ENCODE measurements at regions not wholly inside any gene's neighbourhood (a gene's known extent, or its start where the extent isn't known, plus 50 kb on each side); places are given as distances from the start of the nearest gene placed in this dataset.

DNA sequence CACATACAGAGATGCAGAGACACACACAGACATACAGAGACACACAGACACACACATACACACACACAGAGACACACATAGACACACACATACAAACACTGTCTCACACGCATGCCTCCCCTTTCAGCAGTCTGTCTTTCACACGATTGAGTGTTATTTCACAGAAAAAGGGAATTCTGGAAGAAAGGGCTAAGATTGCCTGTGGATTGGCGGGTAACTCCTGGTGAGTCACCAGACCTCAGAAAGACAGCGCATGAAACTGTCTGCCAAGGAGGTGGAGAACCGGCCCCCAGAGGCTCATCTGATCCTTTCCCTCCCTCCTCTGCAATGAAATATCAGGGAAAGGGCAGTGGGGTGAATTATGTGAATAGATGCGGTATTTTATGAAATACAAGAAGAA is 127.2 kb upstream of the GSC start:
- no peaks in the 10 kb centered on the region for H3K36me3 ChIP-seq (ENCODE audit: control insufficient read depth in 1 of 2, insufficient read depth in 2 of 2, low read length in 1 of 2)
- DNase-seq (no peak), ATAC-seq (ENCODE audit: low FRiP score) (no peak)
- H3K4me3 ChIP-seq (ENCODE audit: low read length in 2 of 2): no peak overlapping the region
- H3K9me3 ChIP-seq (ENCODE audit: control insufficient read depth, low read length): no peaks in the 10 kb centered on the region
- H3K4me1 ChIP-seq (ENCODE audit: control insufficient read depth in 1 of 2, insufficient read depth in 2 of 2, low read length in 2 of 2): no peaks in the 10 kb centered on the region
- H3K27ac ChIP-seq (ENCODE audit: low read depth in 1 of 2, low read length in 2 of 2): no peak overlapping the region
- intact Hi-C loops (cut with DNase I): no loop called here
- no peaks in the 10 kb centered on the region for H3K27me3 ChIP-seq (ENCODE audit: control insufficient read depth in 1 of 2, insufficient read depth in 2 of 2, low read length in 1 of 2)
- 22 to 35% methylated on average over 6 of the region's 6 CpGs for WGBS, 2 donors

DNA sequence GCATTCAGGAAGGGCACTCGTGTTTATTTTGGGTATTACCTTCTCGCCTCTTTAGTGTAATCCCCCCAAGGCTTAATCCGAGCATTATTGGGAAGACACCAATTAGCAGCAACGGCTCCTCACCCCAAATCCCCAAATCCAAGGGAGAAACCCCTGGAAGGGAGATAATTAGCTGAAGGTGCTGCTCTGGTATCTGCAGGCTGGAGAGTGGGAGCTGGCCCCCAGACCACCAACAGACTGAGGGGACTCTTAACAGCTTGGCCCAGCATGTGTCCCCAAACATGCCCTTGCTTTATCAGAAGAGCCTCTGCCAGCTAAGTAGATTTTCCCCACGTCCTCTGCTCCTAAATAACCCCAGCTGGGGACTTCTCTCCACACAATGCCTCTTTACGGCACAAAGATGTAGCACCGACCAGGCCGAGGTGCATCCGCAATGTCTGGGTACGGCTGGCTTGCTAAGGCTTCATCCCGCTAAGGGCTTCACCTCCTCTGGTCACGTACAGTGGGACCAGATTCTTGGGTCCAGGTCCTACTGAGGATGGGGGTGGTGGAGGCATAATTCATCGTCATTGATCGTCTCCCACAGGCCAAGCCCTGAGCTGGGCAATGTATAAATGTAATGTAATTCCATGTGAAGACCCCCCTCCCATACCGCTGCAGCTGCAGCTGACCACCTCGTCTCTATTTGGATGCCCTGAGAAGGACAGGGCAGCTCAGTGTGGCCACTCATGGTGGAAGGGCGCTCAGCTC is 123.7 kb upstream of the GSC start:
- Histone ChIP-seq H3K4me1 (ENCODE audit: control insufficient read depth in 1 of 2, insufficient read depth in 2 of 2, low read length in 2 of 2) (no peaks in the 10 kb centered on the region), H3K9me3 (ENCODE audit: control insufficient read depth, low read length) (no peaks in the 10 kb centered on the region), H3K27me3 (ENCODE audit: control insufficient read depth in 1 of 2, insufficient read depth in 2 of 2, low read length in 1 of 2) (no peaks in the 10 kb centered on the region), H3K27ac (ENCODE audit: low read depth in 1 of 2, low read length in 2 of 2) (no peak overlapping the region), H3K4me3 (ENCODE audit: low read length in 2 of 2) (no peak overlapping the region), H3K36me3 (ENCODE audit: control insufficient read depth in 1 of 2, insufficient read depth in 2 of 2, low read length in 1 of 2) (no peaks in the 10 kb centered on the region)
- 82 to 92% methylated on average over 17 of the region's 17 CpGs for WGBS, 2 donors
- DNase-seq (no peak), ATAC-seq (ENCODE audit: low FRiP score) (no peak)
- intact Hi-C loops (cut with DNase I): no loop called here

DNA sequence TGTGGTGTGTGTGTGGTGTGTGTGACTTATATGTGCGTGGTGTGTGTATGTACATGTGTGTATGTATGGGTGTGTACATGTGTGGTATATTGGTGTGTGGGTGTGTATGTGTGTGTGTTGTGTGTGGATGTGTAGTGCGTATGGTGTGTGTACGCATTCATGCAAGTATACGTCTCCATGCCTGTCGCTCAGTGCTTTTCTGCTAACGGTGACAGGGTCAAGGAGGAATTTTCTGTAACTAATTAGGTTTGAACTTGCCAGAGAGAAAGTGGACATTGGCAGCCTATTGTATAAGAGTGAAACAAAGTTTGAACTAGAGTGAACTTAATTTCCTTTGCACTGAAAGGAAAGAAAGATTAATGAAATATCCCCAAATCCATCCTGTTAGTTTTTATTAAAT is 120.9 kb upstream of the GSC start:
- no peaks in the 10 kb centered on the region for H3K9me3 ChIP-seq (ENCODE audit: control insufficient read depth, low read length)
- H3K4me3 ChIP-seq (ENCODE audit: low read length in 2 of 2): no peak overlapping the region
- H3K36me3 ChIP-seq (ENCODE audit: control insufficient read depth in 1 of 2, insufficient read depth in 2 of 2, low read length in 1 of 2): no peaks in the 10 kb centered on the region
- intact Hi-C loops (cut with DNase I): no loop called here
- DNase-seq: no peak
- no peaks in the 10 kb centered on the region for H3K4me1 ChIP-seq (ENCODE audit: control insufficient read depth in 1 of 2, insufficient read depth in 2 of 2, low read length in 2 of 2)
- H3K27ac ChIP-seq (ENCODE audit: low read depth in 1 of 2, low read length in 2 of 2): no peak overlapping the region
- no peaks in the 10 kb centered on the region for H3K27me3 ChIP-seq (ENCODE audit: control insufficient read depth in 1 of 2, insufficient read depth in 2 of 2, low read length in 1 of 2)
- WGBS, 2 donors: 9 to 19% methylated on average over 6 of the region's 6 CpGs
- no peak for ATAC-seq (ENCODE audit: low FRiP score)

DNA sequence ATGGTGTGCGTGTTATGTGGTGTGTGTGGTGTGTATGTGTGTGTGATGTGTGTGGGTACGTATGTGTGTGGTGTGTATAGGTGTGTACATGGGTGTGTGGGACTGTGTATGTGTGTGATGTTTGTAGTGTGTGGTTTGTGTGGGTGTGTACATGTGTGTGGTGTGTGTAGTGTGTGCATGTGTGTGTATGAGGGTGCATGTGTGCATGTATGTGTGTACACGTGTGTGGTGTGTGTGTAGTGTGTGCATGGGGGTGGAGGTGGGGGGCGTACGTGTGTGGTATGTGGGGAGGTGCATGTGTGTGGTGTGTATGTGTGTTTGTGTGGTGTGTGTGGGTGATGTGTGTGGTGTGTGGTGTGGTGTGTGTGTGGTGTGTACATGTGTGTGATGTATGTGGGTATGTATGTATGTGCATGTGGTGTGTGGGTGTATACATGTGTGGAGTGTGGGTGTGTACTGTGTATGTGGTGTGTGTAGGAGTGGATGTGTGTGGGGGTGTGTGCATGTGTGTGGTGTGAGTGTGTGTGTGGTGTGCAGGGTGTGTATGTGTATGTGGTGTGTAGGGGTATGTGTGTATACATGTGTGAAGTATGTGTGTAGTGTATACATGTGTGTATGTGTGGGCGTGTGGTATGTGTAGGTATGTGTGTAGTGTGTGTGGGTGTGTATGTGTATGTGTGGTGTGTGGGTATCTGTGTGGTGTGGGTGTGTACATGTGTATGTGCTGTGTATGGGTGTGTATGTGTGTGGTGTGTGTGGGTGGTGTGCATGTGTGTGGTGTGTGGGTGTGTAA is 119.8 kb upstream of the GSC start:
- Histone ChIP-seq H3K36me3 (ENCODE audit: control insufficient read depth in 1 of 2, insufficient read depth in 2 of 2, low read length in 1 of 2) (no peaks in the 10 kb centered on the region), H3K4me3 (ENCODE audit: low read length in 2 of 2) (no peak overlapping the region), H3K27ac (ENCODE audit: low read depth in 1 of 2, low read length in 2 of 2) (no peak overlapping the region), H3K9me3 (ENCODE audit: control insufficient read depth, low read length) (no peaks in the 10 kb centered on the region), H3K27me3 (ENCODE audit: control insufficient read depth in 1 of 2, insufficient read depth in 2 of 2, low read length in 1 of 2) (no peaks in the 10 kb centered on the region), H3K4me1 (ENCODE audit: control insufficient read depth in 1 of 2, insufficient read depth in 2 of 2, low read length in 2 of 2) (no peaks in the 10 kb centered on the region)
- DNase-seq: no peak
- ATAC-seq (ENCODE audit: low FRiP score): no peak
- WGBS, 2 donors: 92 to 93% methylated on average over 6 of the region's 6 CpGs
- intact Hi-C loops (cut with DNase I): no loop called here

DNA sequence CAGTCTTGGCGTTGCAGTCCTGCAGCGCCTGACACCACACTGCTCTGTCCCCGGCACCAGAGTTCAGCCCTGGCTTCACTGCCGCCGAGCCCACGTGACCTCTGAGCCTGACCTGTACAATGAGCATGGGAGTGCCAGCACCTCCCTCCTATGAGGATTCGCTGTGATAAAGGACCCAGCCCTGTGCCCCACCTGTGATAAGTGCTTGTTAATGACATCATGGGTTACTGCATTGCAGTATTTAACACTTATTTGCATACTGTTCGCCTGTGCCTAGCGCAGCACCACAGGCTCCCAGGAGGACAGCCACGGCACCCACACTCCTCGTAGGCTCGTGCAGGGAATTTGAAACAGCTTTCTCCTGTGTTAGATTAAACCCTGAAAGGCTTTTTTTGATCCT is 118.2 kb upstream of the GSC start:
- no peaks in the 10 kb centered on the region for H3K36me3 ChIP-seq (ENCODE audit: control insufficient read depth in 1 of 2, insufficient read depth in 2 of 2, low read length in 1 of 2)
- H3K27me3 ChIP-seq (ENCODE audit: control insufficient read depth in 1 of 2, insufficient read depth in 2 of 2, low read length in 1 of 2): no peaks in the 10 kb centered on the region
- WGBS, 2 donors: 90 to 95% methylated on average over 12 of the region's 12 CpGs
- no peak for DNase-seq
- intact Hi-C loops (cut with DNase I): no loop called here
- H3K4me1 ChIP-seq (ENCODE audit: control insufficient read depth in 1 of 2, insufficient read depth in 2 of 2, low read length in 2 of 2): no peaks in the 10 kb centered on the region
- H3K4me3 ChIP-seq (ENCODE audit: low read length in 2 of 2): no peak overlapping the region
- H3K27ac ChIP-seq (ENCODE audit: low read depth in 1 of 2, low read length in 2 of 2): no peak overlapping the region
- ATAC-seq (ENCODE audit: low FRiP score): no peak
- no peaks in the 10 kb centered on the region for H3K9me3 ChIP-seq (ENCODE audit: control insufficient read depth, low read length)

DNA sequence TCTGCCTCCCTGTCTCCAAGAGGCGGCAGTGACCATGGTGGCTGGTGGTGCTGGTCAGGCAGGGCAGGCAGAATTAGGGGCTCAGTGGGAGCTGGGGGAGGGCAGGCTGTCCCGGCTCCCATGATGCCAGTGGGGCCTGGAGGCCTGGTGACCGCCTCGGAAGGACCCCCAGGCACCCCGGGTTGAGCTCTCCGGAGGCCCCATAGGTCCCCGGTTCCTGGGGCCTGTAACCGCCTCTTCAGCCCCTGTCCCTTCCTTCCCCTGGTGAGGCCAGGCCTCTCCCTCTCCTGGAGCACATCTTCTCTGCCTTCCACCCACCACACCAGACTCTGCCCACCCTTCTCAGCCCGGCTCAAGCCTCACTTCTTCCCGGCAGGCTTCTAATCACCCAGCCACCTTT is 117.7 kb upstream of the GSC start:
- Histone ChIP-seq H3K9me3 (ENCODE audit: control insufficient read depth, low read length) (peaks cover under 1% of the 10 kb centered on the region), H3K4me1 (ENCODE audit: control insufficient read depth in 1 of 2, insufficient read depth in 2 of 2, low read length in 2 of 2) (no peaks in the 10 kb centered on the region), H3K36me3 (ENCODE audit: control insufficient read depth in 1 of 2, insufficient read depth in 2 of 2, low read length in 1 of 2) (no peaks in the 10 kb centered on the region), H3K27me3 (ENCODE audit: control insufficient read depth in 1 of 2, insufficient read depth in 2 of 2, low read length in 1 of 2) (no peaks in the 10 kb centered on the region), H3K4me3 (ENCODE audit: low read length in 2 of 2) (no peak overlapping the region), H3K27ac (ENCODE audit: low read depth in 1 of 2, low read length in 2 of 2) (no peak overlapping the region)
- WGBS, 2 donors: 94 to 98% methylated on average over 10 of the region's 10 CpGs
- ATAC-seq (ENCODE audit: low FRiP score) (no peak), DNase-seq (no peak)
- intact Hi-C loops (cut with DNase I): no loop called here

DNA sequence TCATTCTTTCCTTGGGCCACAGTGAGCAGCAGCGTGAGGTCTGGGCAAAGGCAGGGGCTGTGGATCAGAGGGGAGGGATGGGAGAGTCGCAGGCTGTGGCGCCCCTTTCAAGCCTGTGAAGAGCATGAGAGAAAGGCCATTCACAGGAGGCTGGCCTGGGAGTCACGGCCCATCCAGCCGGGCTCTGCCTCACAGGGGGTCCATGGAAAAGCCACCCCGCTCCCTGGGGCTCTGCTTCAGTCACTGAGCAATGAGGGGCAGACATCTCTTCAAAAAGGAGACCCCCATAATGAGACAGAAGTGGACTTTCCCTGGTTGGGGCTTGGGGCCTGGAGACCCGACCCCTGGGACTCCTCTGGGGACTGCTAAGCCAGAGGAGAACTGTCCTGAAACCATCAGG is 117.0 kb upstream of the GSC start:
- 92 to 94% methylated on average over 6 to 7 of the region's 7 CpGs for WGBS, 2 donors
- DNase-seq (no peak), ATAC-seq (ENCODE audit: low FRiP score) (no peak)
- intact Hi-C loops (cut with DNase I): no loop called here
- Histone ChIP-seq H3K27ac (ENCODE audit: low read depth in 1 of 2, low read length in 2 of 2) (no peak overlapping the region), H3K4me3 (ENCODE audit: low read length in 2 of 2) (no peak overlapping the region), H3K9me3 (ENCODE audit: control insufficient read depth, low read length) (peaks cover 2% of the 10 kb centered on the region), H3K4me1 (ENCODE audit: control insufficient read depth in 1 of 2, insufficient read depth in 2 of 2, low read length in 2 of 2) (no peaks in the 10 kb centered on the region), H3K36me3 (ENCODE audit: control insufficient read depth in 1 of 2, insufficient read depth in 2 of 2, low read length in 1 of 2) (no peaks in the 10 kb centered on the region), H3K27me3 (ENCODE audit: control insufficient read depth in 1 of 2, insufficient read depth in 2 of 2, low read length in 1 of 2) (no peaks in the 10 kb centered on the region)

DNA sequence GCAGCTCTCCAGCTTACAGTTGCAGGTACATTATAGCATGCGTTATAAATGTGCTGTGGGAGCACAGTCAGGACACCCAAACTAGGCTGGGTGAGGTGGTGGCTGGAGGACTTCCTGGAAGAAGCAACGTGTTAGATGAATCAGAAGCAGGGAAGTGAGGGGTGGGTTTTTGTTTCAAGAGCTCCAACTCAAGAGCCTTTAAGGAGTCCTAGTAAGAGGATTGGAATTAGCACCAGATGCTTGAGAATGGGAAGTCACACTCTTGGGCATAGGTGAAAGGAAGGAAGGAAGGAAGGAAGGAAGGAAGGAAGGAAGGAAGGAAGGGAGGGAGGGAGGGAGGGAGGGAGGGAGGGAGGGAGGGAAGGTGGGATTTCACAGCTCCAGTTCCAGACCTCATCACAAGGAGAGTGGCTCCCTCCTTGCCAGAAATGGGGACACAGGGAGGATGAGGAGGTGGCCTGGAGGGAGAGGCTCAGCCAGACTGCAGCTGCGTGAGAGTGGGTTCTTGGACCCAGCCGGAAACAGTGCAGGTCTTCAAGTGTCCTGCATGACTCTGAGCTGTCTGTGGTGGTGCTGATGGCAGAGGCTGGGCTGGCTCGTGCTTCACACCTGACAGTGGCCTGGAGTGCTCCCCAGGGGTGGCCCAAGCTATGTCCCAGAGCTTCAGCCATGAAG is 115.7 kb upstream of the GSC start:
- no peak overlapping the region for H3K4me3 ChIP-seq (ENCODE audit: low read length in 2 of 2)
- WGBS, 2 donors: 86 to 93% methylated on average over 5 of the region's 5 CpGs
- H3K27ac ChIP-seq (ENCODE audit: low read depth in 1 of 2, low read length in 2 of 2): no peak overlapping the region
- ATAC-seq (ENCODE audit: low FRiP score) (no peak), DNase-seq (no peak)
- no peaks in the 10 kb centered on the region for H3K4me1 ChIP-seq (ENCODE audit: control insufficient read depth in 1 of 2, insufficient read depth in 2 of 2, low read length in 2 of 2)
- H3K27me3 ChIP-seq (ENCODE audit: control insufficient read depth in 1 of 2, insufficient read depth in 2 of 2, low read length in 1 of 2): no peaks in the 10 kb centered on the region
- H3K36me3 ChIP-seq (ENCODE audit: control insufficient read depth in 1 of 2, insufficient read depth in 2 of 2, low read length in 1 of 2): no peaks in the 10 kb centered on the region
- peaks cover 2% of the 10 kb centered on the region for H3K9me3 ChIP-seq (ENCODE audit: control insufficient read depth, low read length)
- intact Hi-C loops (cut with DNase I): loop anchor here in 1 of 2 donors (2.0 kb wide), 1 partner anchor 67 kb away; no protein-coding TSS in a partner anchor
